CD4-positive, alpha-beta T cell treated with Interleukin-12 subunit alpha and Interleukin-12 subunit beta, for 1 hour (primary cell): ENCODE measurements at regions not wholly inside any gene's neighbourhood (a gene's known extent, or its start where the extent isn't known, plus 50 kb on each side); places are given as distances from the start of the nearest gene placed in this dataset.
"Not testable (repeated sequence)": the region's sequence is repeated elsewhere in the genome, so short reads cannot be mapped to it uniquely, and the experiment has no call there.

Experiments
- DNase-seq: peaks from one replicate; pipeline ENCODE4 v3.0.0-alpha.2; 2020

GRCh38 chr6:156687789-156688619 lies 89.2 kb upstream of the ARID1B start:
- DNase-seq: no peak

GRCh38 chr6:156686995-156687788 lies 90.0 kb upstream of the ARID1B start:
- peak; percentile 84 for DNase-seq

GRCh38 chr6:156686301-156686994 lies 90.7 kb upstream of the ARID1B start:
- peak; percentile 57 for DNase-seq

- no peak for DNase-seq
Observed at GRCh38 chr6:156685823-156686222, 91.4 kb upstream of the ARID1B start.

- no peak for DNase-seq
Observed at GRCh38 chr6:156683821-156684220, 93.4 kb upstream of the ARID1B start.

GRCh38 chr6:156676721-156677120 lies 100.5 kb upstream of the ARID1B start:
- no peak for DNase-seq

GRCh38 chr6:156674197-156674596 lies 103.0 kb upstream of the ARID1B start:
- DNase-seq: no peak

GRCh38 chr6:156670097-156670496 lies 107.1 kb upstream of the ARID1B start:
- DNase-seq: not testable (repeated sequence)

GRCh38 chr6:156662025-156662445 lies 115.1 kb upstream of the ARID1B start:
- DNase-seq: no peak

- DNase-seq: no peak
Observed at GRCh38 chr6:156660389-156660788, 116.8 kb upstream of the ARID1B start.

- no peak for DNase-seq
Observed at GRCh38 chr6:156659822-156660198, 117.4 kb upstream of the ARID1B start.

GRCh38 chr6:156658966-156659821 lies 118.0 kb upstream of the ARID1B start:
- no peak for DNase-seq

GRCh38 chr6:156658186-156658965 lies 118.8 kb upstream of the ARID1B start:
- DNase-seq: no peak

- DNase-seq: no peak
Observed at GRCh38 chr6:156657296-156657695, 119.9 kb upstream of the ARID1B start.

- DNase-seq: no peak
Observed at GRCh38 chr6:156654919-156655918, 122.0 kb upstream of the ARID1B start.

GRCh38 chr6:156652231-156652750 lies 124.9 kb upstream of the ARID1B start:
- DNase-seq: no peak

- no peak for DNase-seq
Observed at GRCh38 chr6:156651486-156651885, 125.7 kb upstream of the ARID1B start.

- DNase-seq: no peak
Observed at GRCh38 chr6:156650896-156651390, 126.2 kb upstream of the ARID1B start.

GRCh38 chr6:156648616-156649015 lies 128.6 kb upstream of the ARID1B start:
- no peak for DNase-seq

GRCh38 chr6:156647991-156648390 lies 129.2 kb upstream of the ARID1B start:
- DNase-seq: no peak
